MCF 10A (cell line): ENCODE measurements at regions not wholly inside any gene's neighbourhood (a gene's known extent, or its start where the extent isn't known, plus 50 kb on each side); places are given as distances from the start of the nearest gene placed in this dataset.

Experiments
- BruUV-seq: library from RNA; stranded (reverse); fragments of 400-500 nt; replicated peaks from 2 replicates; lab custom pipeline; 2021; lab: Mats Ljungman, UMichigan
- CTCF ChIA-PET: fragments of 300-600 bp; sonication (Branson Sonifier 250); formaldehyde crosslinking; extraction: SDS; loops from one replicate; lab custom pipeline; 2021; ENCODE audit warnings: antibody characterized with exemption, inconsistent platforms; lab: Yijun Ruan, JAX
- POLR2A ChIA-PET: fragments of 300-600, 350-650 bp; sonication (Branson Sonifier 250); formaldehyde crosslinking; extraction: SDS; loops from one replicate; lab custom pipeline; 2020; ENCODE audit warnings: antibody characterized with exemption, inconsistent platforms; lab: Yijun Ruan, JAX
- DNase-seq: peaks from one replicate; pipeline ENCODE4 v3.0.0-alpha.2; 2018; ENCODE audit not compliant: unreplicated experiment
- H3K27ac Mint-ChIP-seq: one replicate; pipeline ENCODE4 v1.8.0; 2022; ENCODE audit warnings: mild to moderate bottlenecking, low read depth, mixed read lengths; ENCODE audit not compliant: unreplicated experiment
- H3K27me3 Mint-ChIP-seq: one replicate; pipeline ENCODE4 v1.8.0; 2022; ENCODE audit warnings: mixed read lengths; ENCODE audit not compliant: insufficient read depth, unreplicated experiment
- H3K36me3 Mint-ChIP-seq: one replicate; pipeline ENCODE4 v1.8.0; 2022; ENCODE audit warnings: mild to moderate bottlenecking, moderate library complexity, mixed read lengths; ENCODE audit not compliant: insufficient read depth, unreplicated experiment
- H3K4me1 Mint-ChIP-seq: one replicate; pipeline ENCODE4 v1.8.0; 2022; ENCODE audit warnings: mixed read lengths; ENCODE audit not compliant: insufficient read depth, unreplicated experiment
- H3K4me3 Mint-ChIP-seq: one replicate; pipeline ENCODE4 v1.8.0; 2022; ENCODE audit warnings: mild to moderate bottlenecking, moderate library complexity, mixed read lengths; ENCODE audit not compliant: unreplicated experiment
- H3K9me3 Mint-ChIP-seq: one replicate; pipeline ENCODE4 v1.8.0; 2022; ENCODE audit warnings: mixed read lengths; ENCODE audit not compliant: unreplicated experiment
- CTCF ChIP-seq: fragments of 200-600 bp; IDR thresholded peaks from one replicate; pipeline ENCODE4 v1.8.0; 2022; ENCODE audit warnings: antibody characterized with exemption, mild to moderate bottlenecking; ENCODE audit not compliant: unreplicated experiment
- intact Hi-C: fragments of 100-400 bp; cut with micrococcal nuclease; formaldehyde crosslinking; loops from 2 replicates; pipeline ENCODE4 v1.14.1; 2022

GRCh38 chr5:174625591-174626350, 98.6 kb upstream of the MSX2 start:
- no peak overlapping the region for H3K27ac Mint-ChIP-seq
- H3K36me3 Mint-ChIP-seq: no peaks in the 10 kb centered on the region
- BruUV-seq: no TSS peak
- H3K9me3 Mint-ChIP-seq: no peaks in the 10 kb centered on the region
- H3K4me3 Mint-ChIP-seq: no peak overlapping the region
- no peaks in the 10 kb centered on the region for H3K4me1 Mint-ChIP-seq
- ChIA-PET POLR2A (interaction anchor here (0.6 to 1.1 kb wide), 3 partner anchors 19 to 208 kb away, joined by 3 read pairs; no protein-coding TSS in a partner anchor), CTCF (interaction anchor here (0.6 to 1.0 kb wide), 4 partner anchors 16 to 313 kb away, joined by 4 read pairs; no protein-coding TSS in a partner anchor)
- DNase-seq: peak; percentile 38
- intact Hi-C loops: no loop called here
- H3K27me3 Mint-ChIP-seq: no peaks in the 10 kb centered on the region
- no peak for TF ChIP-seq CTCF

GRCh38 chr5:174626369-174626920, 97.9 kb upstream of the MSX2 start:
- CTCF ChIA-PET: interaction anchor here (0.6 to 1.0 kb wide), 3 partner anchors 128 to 1249 kb away, joined by 3 to 4 read pairs (median 3); no protein-coding TSS in a partner anchor

GRCh38 chr5:174636094-174636493, 88.3 kb upstream of the MSX2 start:
- CTCF ChIA-PET: interaction anchor here (0.6 to 0.9 kb wide), 2 partner anchors 300 to 1082 kb away, joined by 3 to 6 read pairs; no protein-coding TSS in a partner anchor
- no peak overlapping the region for H3K27ac Mint-ChIP-seq
- TF ChIP-seq CTCF: no peak
- H3K27me3 Mint-ChIP-seq: no peaks in the 10 kb centered on the region
- no peaks in the 10 kb centered on the region for H3K4me1 Mint-ChIP-seq
- H3K36me3 Mint-ChIP-seq: no peaks in the 10 kb centered on the region
- POLR2A ChIA-PET: no interaction called here
- intact Hi-C loops: no loop called here
- BruUV-seq: no TSS peak
- H3K9me3 Mint-ChIP-seq: no peaks in the 10 kb centered on the region
- H3K4me3 Mint-ChIP-seq: no peak overlapping the region
- no peak for DNase-seq

More at GRCh38 chr5:174626369-174626920, 97.9 kb upstream of the MSX2 start:
- no peaks in the 10 kb centered on the region for H3K27me3 Mint-ChIP-seq
- no peaks in the 10 kb centered on the region for H3K4me1 Mint-ChIP-seq
- intact Hi-C loops: no loop called here
- DNase-seq: no peak
- POLR2A ChIA-PET: no interaction called here
- H3K36me3 Mint-ChIP-seq: no peaks in the 10 kb centered on the region
- no TSS peak for BruUV-seq
- H3K4me3 Mint-ChIP-seq: no peak overlapping the region
- no peaks in the 10 kb centered on the region for H3K9me3 Mint-ChIP-seq
- no peak for TF ChIP-seq CTCF
- H3K27ac Mint-ChIP-seq: no peak overlapping the region

- Mint-ChIP-seq H3K4me3 (no peak overlapping the region), H3K9me3 (peaks cover 21% of the 10 kb centered on the region), H3K27ac (no peak overlapping the region), H3K4me1 (no peaks in the 10 kb centered on the region), H3K27me3 (no peaks in the 10 kb centered on the region), H3K36me3 (no peaks in the 10 kb centered on the region)
- intact Hi-C loops: no loop called here
- DNase-seq: no peak
- POLR2A ChIA-PET: no interaction called here
- CTCF ChIA-PET: no interaction called here
- no TSS peak for BruUV-seq
- no peak for TF ChIP-seq CTCF
Measured at GRCh38 chr5:174642816-174643405, 81.5 kb upstream of the MSX2 start.
